Endothelial cell of umbilical vein (primary cell): ENCODE measurements at regions not wholly inside any gene's neighbourhood (a gene's known extent, or its start where the extent isn't known, plus 50 kb on each side); places are given as distances from the start of the nearest gene placed in this dataset.

Experiments used
- BruUV-seq: library from RNA; stranded (reverse); fragments of 400-500 nt; replicated peaks from 2 replicates; lab custom pipeline; 2021; lab: Mats Ljungman, UMichigan
- CTCF ChIA-PET: fragments of 300-600, 350-600 bp; sonication (Branson Sonifier 250); formaldehyde crosslinking; loops from one replicate; lab custom pipeline; 2021; ENCODE audit warnings: antibody characterized with exemption, inconsistent platforms; lab: Charles Lee
- POLR2A ChIA-PET: fragments of 300-600, 350-600 bp; sonication (Branson Sonifier 250); formaldehyde crosslinking; loops from one replicate; lab custom pipeline; 2021; ENCODE audit warnings: antibody characterized with exemption, inconsistent platforms; lab: Charles Lee
- DNase-seq: peaks from one replicate; pipeline ENCODE4 v3.0.0-alpha.2; 2011; ENCODE audit warnings: low read depth, low spot score
- FAIRE-seq: peaks from 2 replicates; lab custom pipeline; 2011; peaks lifted over from hg19 to GRCh38; lab: Jason Lieb, UNC
- H2AFZ ChIP-seq: 2 replicates; pipeline ENCODE4 v1.6.0; 2012; ENCODE audit warnings: low read depth, low read length, control low read depth, inconsistent platforms
- H3K27ac ChIP-seq: 2 replicates; pipeline ENCODE4 v1.5.1; 2011; ENCODE audit warnings: low read depth, mild to moderate bottlenecking, control low read depth, low read length, moderate library complexity; ENCODE audit not compliant: insufficient read depth
- H3K27me3 ChIP-seq, 2 experiments: 2 replicates each; pipeline versions ENCODE4 v1.6.0 to v1.6.1; 2011; ENCODE audit warnings: low read length in 2 of 2, mixed read lengths in 1 of 2; ENCODE audit not compliant: control insufficient read depth in 2 of 2, insufficient read depth in 2 of 2
- H3K36me3 ChIP-seq, 2 experiments: 2 replicates in 1 of 2; 3 replicates in 1 of 2; pipeline ENCODE4 v1.5.1; 2011; ENCODE audit warnings: low read length in 2 of 2, mild to moderate bottlenecking in 1 of 2, moderate library complexity in 1 of 2; ENCODE audit not compliant: control insufficient read depth in 2 of 2, insufficient read depth in 2 of 2; ENCODE audit errors: extremely low read depth in 1 of 2
- H3K4me1 ChIP-seq: 3 replicates; pipeline ENCODE4 v1.5.1; 2011; ENCODE audit warnings: mild to moderate bottlenecking, low read length; ENCODE audit not compliant: control insufficient read depth, insufficient read depth; ENCODE audit errors: extremely low read depth
- H3K4me2 ChIP-seq: 2 replicates; pipeline ENCODE4 v1.6.1; 2011; ENCODE audit warnings: low read length, control low read depth, mixed read lengths; ENCODE audit not compliant: insufficient read depth
- H3K4me3 ChIP-seq, 3 experiments: fragments of 200-600 bp in 1 of 3; sonication (generic), shearing (Covaris generic) in 1 of 3; replicated peaks in 1 of 3; 2 replicates each; pipeline ENCODE4 v1.5.1; 2011 to 2016; ENCODE audit warnings: control low read depth in 3 of 3, low read length in 3 of 3, mild to moderate bottlenecking in 2 of 3, inconsistent platforms in 1 of 3, low read depth in 1 of 3, moderate library complexity in 1 of 3; ENCODE audit not compliant: insufficient read depth in 1 of 3
- H3K79me2 ChIP-seq: 2 replicates; pipeline ENCODE4 v1.6.0; 2012; ENCODE audit warnings: low read length, inconsistent platforms; ENCODE audit not compliant: control insufficient read depth, insufficient read depth
- H3K9ac ChIP-seq: replicated peaks from 2 replicates; pipeline ENCODE3; 2011; ENCODE audit warnings: low read length, control low read depth; ENCODE audit not compliant: insufficient read depth; ENCODE audit errors: extremely low read depth
- H3K9me1 ChIP-seq: replicated peaks from 3 replicates; pipeline ENCODE4 v1.6.0; 2011; ENCODE audit warnings: mild to moderate bottlenecking, low read length; ENCODE audit not compliant: control insufficient read depth, insufficient read depth; ENCODE audit errors: extremely low read depth
- H3K9me3 ChIP-seq: replicated peaks from 2 replicates; pipeline ENCODE4 v1.5.1; 2012; ENCODE audit warnings: low read length, inconsistent platforms; ENCODE audit not compliant: control insufficient read depth, insufficient read depth
- H4K20me1 ChIP-seq: replicated peaks from 2 replicates; pipeline ENCODE3; 2011; ENCODE audit warnings: mild to moderate bottlenecking, low read length; ENCODE audit not compliant: control insufficient read depth, insufficient read depth; ENCODE audit errors: extremely low read depth
- EZH2 ChIP-seq: IDR thresholded peaks from 2 replicates; pipeline ENCODE4 v1.6.1; 2012; ENCODE audit warnings: borderline replicate concordance, low read depth, mild to moderate bottlenecking, moderate library complexity, low read length, inconsistent platforms; ENCODE audit not compliant: severe bottlenecking
- FOS ChIP-seq: IDR thresholded peaks from 2 replicates; pipeline ENCODE4 v1.6.1; 2011; ENCODE audit warnings: mild to moderate bottlenecking, low read length, moderate library complexity, borderline replicate concordance; ENCODE audit not compliant: insufficient read depth
- GATA2 ChIP-seq: IDR thresholded peaks from 2 replicates; pipeline ENCODE4 v1.7.0; 2011; ENCODE audit warnings: low read depth, mild to moderate bottlenecking, moderate library complexity, mixed read lengths, low read length; ENCODE audit not compliant: insufficient read length, insufficient read depth
- JUN ChIP-seq: IDR thresholded peaks from 2 replicates; pipeline ENCODE4 v1.6.1; 2011; ENCODE audit warnings: borderline replicate concordance, low read depth; ENCODE audit not compliant: insufficient read length, insufficient read depth
- dilution Hi-C: fragments of 300-500 bp; cut with MboI; formaldehyde crosslinking; loops from one replicate; pipeline ENCODE4 v1.15.0; 2019; ENCODE audit warnings: low sequenced_read_pairs; ENCODE audit not compliant: extremely low pct_ligation_motif_present
- intact Hi-C: fragments of 100-400 bp; cut with micrococcal nuclease; formaldehyde crosslinking; loops from one replicate; pipeline ENCODE4 v1.10.0; 2022
- TF ChIP-seq, protein P1 (sequence below), 2 donors: IDR thresholded peaks; 1 replicate in 1 of 2; 2 replicates in 1 of 2; pipeline ENCODE4 v1.5.1; 2011; ENCODE audit warnings: low read length in 2 of 2, mild to moderate bottlenecking in 2 of 2, moderate library complexity in 2 of 2, control low read depth in 1 of 2, inconsistent platforms in 1 of 2, low read depth in 1 of 2; ENCODE audit not compliant: insufficient read depth in 1 of 2; ENCODE audit errors: extremely low read depth in 1 of 2

DNA sequence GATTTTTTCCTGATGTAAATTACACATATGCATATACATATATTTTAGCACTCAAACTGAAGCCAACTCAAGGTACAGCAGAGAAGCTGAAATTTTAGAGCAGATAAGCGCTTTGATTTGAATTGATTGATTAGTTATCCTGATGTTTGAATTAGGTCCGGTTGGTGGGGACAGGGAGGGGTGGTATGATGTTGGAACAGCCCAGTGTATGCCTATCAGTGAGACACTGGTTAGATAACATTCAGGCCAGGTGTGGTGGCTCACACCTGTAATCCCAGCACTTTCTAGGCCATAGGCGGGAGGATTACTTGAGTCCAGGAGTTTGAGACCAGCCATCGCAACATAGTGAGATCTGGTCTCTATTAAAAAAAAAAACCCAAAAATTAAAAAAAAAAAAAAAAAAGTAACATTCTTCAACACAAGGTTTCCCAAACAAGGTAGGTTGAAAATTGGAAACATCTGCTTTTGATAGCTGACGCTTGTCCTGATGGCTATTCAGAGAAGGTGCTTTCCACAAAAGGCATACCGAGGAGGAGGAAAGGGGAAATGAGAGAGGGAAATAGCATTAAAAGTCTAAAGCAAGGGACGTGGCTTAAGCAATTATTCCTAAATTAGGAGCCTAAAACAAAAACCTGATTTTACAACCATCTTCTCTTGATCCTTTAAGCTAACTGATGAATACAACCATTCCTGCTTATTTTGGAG is 288.4 kb upstream of the JARID2 start:
- ChIA-PET CTCF (no interaction called here), POLR2A (no interaction called here)
- no peak overlapping the region for H3K4me2 ChIP-seq
- H4K20me1 ChIP-seq, result no peaks in the 10 kb centered on the region
- DNase-seq, result no peak
- H3K4me3 ChIP-seq, result no peak overlapping the region
- H3K27me3 ChIP-seq, result no peaks in the 10 kb centered on the region
- no TSS peak for BruUV-seq
- H3K4me1 ChIP-seq, result no peaks in the 10 kb centered on the region
- TF ChIP-seq JUN, result no peak
- TF ChIP-seq EZH2, result no peak
- no peak for TF ChIP-seq FOS
- no peak for TF ChIP-seq GATA2
- TF ChIP-seq, protein P1, sequence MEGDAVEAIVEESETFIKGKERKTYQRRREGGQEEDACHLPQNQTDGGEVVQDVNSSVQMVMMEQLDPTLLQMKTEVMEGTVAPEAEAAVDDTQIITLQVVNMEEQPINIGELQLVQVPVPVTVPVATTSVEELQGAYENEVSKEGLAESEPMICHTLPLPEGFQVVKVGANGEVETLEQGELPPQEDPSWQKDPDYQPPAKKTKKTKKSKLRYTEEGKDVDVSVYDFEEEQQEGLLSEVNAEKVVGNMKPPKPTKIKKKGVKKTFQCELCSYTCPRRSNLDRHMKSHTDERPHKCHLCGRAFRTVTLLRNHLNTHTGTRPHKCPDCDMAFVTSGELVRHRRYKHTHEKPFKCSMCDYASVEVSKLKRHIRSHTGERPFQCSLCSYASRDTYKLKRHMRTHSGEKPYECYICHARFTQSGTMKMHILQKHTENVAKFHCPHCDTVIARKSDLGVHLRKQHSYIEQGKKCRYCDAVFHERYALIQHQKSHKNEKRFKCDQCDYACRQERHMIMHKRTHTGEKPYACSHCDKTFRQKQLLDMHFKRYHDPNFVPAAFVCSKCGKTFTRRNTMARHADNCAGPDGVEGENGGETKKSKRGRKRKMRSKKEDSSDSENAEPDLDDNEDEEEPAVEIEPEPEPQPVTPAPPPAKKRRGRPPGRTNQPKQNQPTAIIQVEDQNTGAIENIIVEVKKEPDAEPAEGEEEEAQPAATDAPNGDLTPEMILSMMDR (IDR thresholded peaks at IDR 0.05; ENCODE audit: extremely low read depth in 1 of 2, insufficient read depth in 1 of 2, low read depth in 1 of 2, low read length in 2 of 2), result no peak
- H3K9ac ChIP-seq, result no peak overlapping the region
- no peaks in the 10 kb centered on the region for H3K9me3 ChIP-seq
- no peaks in the 10 kb centered on the region for H3K79me2 ChIP-seq
- H3K9me1 ChIP-seq, result no peaks in the 10 kb centered on the region
- no peak for FAIRE-seq
- no peak overlapping the region for H3K27ac ChIP-seq
- dilution Hi-C loops (no loop called here), intact Hi-C loops (no loop called here)
- no peak overlapping the region for H2AFZ ChIP-seq
- H3K36me3 ChIP-seq, result no peaks in the 10 kb centered on the region
